Peyer's patch (tissue), 4 donors: ENCODE measurements at regions not wholly inside any gene's neighbourhood (a gene's known extent, or its start where the extent isn't known, plus 50 kb on each side); places are given as distances from the start of the nearest gene placed in this dataset.

ENCODE experiments used
- DNase-seq, 3 donors: peaks; one replicate each; pipeline ENCODE4 v3.0.0-alpha.2; 2017 to 2019
- H3K27ac ChIP-seq, 4 donors: fragments of 200-600 bp; sonication (generic); one replicate each; pipeline ENCODE4 v1.5.1; 2016 to 2019
- H3K27me3 ChIP-seq, 2 donors: fragments of 200-600 bp; sonication (generic); one replicate each; pipeline ENCODE4 v1.5.1; 2019
- H3K36me3 ChIP-seq, 3 donors: fragments of 200-600 bp; sonication (generic); one replicate each; pipeline ENCODE4 v1.5.1; 2016 to 2019
- H3K4me1 ChIP-seq, 4 donors: fragments of 200-600 bp; sonication (generic); one replicate each; pipeline ENCODE4 v1.5.1; 2016 to 2019
- H3K4me3 ChIP-seq, 4 donors: fragments of 200-600 bp; sonication (generic); 1 replicate in 3 of 4; 2 replicates in 1 of 4; pipeline ENCODE4 v1.5.1; 2016 to 2019; ENCODE audit warnings: mild to moderate bottlenecking in 1 of 4
- H3K9me3 ChIP-seq, 4 donors: fragments of 200-600 bp; sonication (generic); one replicate each; pipeline ENCODE4 v1.5.1; 2016 to 2019; ENCODE audit warnings: mild to moderate bottlenecking in 1 of 4
- POLR2A ChIP-seq, 2 donors: fragments of 450-650 bp; IDR thresholded peaks; one replicate each; pipeline ENCODE4 v1.5.1; 2017; ENCODE audit warnings: antibody characterized with exemption in 2 of 2, mild to moderate bottlenecking in 2 of 2, moderate library complexity in 2 of 2
- TF ChIP-seq, protein P1 (sequence below), 6 experiments: fragments of 450-650 bp in 4 of 6; fragments of 200-600 bp in 2 of 6; sonication (generic) in 1 of 6; IDR thresholded peaks; one replicate each; pipeline ENCODE4 v1.5.1; 2017 to 2019; ENCODE audit warnings: antibody characterized with exemption in 6 of 6, mild to moderate bottlenecking in 3 of 6, moderate library complexity in 1 of 6

DNA sequence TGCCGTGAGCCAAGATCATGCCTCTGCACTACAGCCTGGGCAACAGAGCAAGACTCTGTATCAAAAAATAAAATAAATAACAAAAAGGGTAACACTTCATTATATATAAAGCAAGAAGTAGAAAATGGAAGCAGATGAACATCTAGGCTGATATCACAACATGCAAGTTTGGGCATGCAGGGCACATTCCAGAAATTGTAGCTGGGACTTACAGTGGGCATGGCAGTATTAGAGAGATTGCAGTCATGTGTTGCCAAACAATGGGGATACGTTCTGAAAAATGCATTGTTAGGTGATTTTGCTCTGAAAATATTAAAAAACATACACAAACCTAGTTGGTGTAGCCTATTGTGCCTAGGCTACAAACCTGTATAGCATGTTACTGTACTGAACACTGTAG lies 441.0 kb upstream of the PRMT6 start:
- DNase-seq = no peak
- no peak overlapping the region for H3K4me3 ChIP-seq
- H3K36me3 ChIP-seq = no peaks in the 10 kb centered on the region
- TF ChIP-seq, protein P1, sequence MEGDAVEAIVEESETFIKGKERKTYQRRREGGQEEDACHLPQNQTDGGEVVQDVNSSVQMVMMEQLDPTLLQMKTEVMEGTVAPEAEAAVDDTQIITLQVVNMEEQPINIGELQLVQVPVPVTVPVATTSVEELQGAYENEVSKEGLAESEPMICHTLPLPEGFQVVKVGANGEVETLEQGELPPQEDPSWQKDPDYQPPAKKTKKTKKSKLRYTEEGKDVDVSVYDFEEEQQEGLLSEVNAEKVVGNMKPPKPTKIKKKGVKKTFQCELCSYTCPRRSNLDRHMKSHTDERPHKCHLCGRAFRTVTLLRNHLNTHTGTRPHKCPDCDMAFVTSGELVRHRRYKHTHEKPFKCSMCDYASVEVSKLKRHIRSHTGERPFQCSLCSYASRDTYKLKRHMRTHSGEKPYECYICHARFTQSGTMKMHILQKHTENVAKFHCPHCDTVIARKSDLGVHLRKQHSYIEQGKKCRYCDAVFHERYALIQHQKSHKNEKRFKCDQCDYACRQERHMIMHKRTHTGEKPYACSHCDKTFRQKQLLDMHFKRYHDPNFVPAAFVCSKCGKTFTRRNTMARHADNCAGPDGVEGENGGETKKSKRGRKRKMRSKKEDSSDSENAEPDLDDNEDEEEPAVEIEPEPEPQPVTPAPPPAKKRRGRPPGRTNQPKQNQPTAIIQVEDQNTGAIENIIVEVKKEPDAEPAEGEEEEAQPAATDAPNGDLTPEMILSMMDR (IDR thresholded peaks at IDR 0.05) = no peak
- no peaks in the 10 kb centered on the region for H3K9me3 ChIP-seq
- H3K27me3 ChIP-seq = no peaks in the 10 kb centered on the region
- no peaks in the 10 kb centered on the region for H3K4me1 ChIP-seq
- H3K27ac ChIP-seq = no peak overlapping the region

DNA sequence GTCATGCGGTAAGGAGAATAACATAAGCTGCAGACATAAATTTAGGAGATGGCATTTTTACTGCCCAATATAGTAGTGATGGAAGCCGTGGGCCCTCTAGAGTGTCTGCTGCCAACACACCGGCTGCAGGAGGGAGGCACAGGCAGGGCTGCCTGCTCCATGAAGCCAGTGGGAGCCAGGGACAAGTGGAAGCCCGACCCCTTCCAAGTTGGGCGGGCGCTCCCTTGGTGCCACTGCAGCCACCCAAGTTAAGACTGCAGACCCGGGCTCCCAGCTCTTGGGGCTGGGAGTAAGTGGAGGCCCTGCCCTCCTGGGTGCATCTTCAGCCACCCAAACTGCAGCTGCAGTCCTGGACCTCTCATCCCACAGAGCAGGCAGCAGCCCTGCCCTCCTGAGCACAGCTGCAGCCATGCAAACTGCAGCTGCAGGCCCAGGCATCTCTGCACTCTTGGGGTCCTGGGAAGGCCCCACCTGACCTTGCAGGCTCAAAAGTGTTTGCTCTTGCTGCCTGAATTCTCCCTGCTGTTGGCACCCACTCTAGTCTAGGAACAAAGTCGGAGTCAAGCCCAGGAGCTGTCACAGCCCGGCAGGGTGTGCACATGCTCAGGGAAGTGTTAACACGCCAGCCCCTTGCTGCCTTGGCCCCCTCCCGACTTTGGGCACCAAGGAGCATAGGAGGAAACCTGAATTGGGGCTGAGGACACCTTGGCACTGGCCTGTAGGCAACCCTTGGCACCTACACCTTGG lies 437.2 kb upstream of the PRMT6 start:
- Histone ChIP-seq H3K4me3 (no peak overlapping the region), H3K27ac (no peak overlapping the region), H3K9me3 (no peaks in the 10 kb centered on the region), H3K27me3 (no peaks in the 10 kb centered on the region), H3K4me1 (no peaks in the 10 kb centered on the region), H3K36me3 (no peaks in the 10 kb centered on the region)
- TF ChIP-seq, protein P1 (IDR thresholded peaks at IDR 0.05) = no peak
- TF ChIP-seq POLR2A (IDR thresholded peaks at IDR 0.05) = no peak
- no peak for DNase-seq

DNA sequence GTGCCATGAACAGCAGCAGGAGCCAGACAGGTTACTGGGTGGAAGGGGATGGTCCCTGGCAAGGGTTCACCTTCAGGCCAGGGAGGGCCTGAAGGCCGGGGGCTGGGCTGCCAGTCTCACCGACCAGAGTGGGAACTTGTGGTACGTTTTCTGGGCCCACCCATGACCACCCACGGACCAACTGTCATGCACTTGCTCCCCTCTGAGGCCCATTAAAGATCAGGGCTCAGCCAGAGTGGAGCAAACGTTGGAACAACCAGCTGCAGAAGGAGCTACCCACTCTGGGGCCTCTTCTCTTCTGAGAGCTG lies 436.7 kb upstream of the PRMT6 start:
- no peak for DNase-seq
- H3K4me3 ChIP-seq = no peak overlapping the region
- H3K9me3 ChIP-seq = no peaks in the 10 kb centered on the region
- no peak overlapping the region for H3K27ac ChIP-seq
- no peaks in the 10 kb centered on the region for H3K36me3 ChIP-seq
- no peaks in the 10 kb centered on the region for H3K4me1 ChIP-seq
- TF ChIP-seq, protein P1 (IDR thresholded peaks at IDR 0.05) = no peak
- TF ChIP-seq POLR2A (IDR thresholded peaks at IDR 0.05) = no peak
- no peaks in the 10 kb centered on the region for H3K27me3 ChIP-seq

DNA sequence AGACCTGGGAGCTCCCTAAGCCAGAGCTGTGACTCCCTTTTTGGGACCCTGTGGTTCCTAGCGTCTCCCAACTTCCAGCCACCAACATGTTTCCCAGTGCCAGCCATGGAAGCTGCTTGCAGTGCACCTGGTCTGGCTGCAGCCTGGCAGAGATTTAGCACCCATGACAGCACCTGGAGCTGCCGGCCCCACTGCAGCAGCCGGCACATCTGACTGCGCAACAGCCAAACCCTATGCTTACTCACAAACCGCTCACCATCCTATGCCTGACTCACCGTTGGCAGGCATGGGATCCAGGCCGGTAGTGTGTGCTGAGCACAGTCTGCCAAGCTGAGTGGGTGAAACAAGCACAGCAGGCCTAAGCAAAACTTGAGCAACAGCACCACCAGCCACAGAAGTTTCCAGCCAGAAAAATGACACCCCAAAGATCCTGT lies 435.9 kb upstream of the PRMT6 start:
- Histone ChIP-seq H3K27me3 (no peaks in the 10 kb centered on the region), H3K36me3 (no peaks in the 10 kb centered on the region), H3K27ac (no peak overlapping the region), H3K9me3 (no peaks in the 10 kb centered on the region), H3K4me3 (no peak overlapping the region), H3K4me1 (no peaks in the 10 kb centered on the region)
- TF ChIP-seq, protein P1 (IDR thresholded peaks at IDR 0.05) = no peak
- TF ChIP-seq POLR2A (IDR thresholded peaks at IDR 0.05) = no peak
- DNase-seq = no peak

DNA sequence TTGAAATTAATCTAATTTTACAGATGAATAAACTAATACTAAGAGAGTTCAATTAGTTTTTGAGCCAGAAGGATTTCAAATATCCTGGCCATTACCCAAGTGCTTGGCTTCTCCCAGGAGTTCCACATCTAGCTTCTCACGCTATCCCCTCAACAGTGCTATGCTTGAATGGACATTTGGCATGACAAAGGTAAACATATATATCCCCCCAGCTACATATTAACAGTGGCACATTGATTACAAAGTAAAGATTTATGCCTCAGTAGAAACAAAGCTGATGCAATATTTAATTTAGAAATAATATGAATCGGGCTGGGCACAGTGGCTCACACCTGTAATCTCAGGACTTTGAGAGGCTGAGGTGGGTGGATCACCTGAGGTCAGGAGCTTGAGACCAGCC lies 434.6 kb upstream of the PRMT6 start:
- Histone ChIP-seq H3K4me1 (no peaks in the 10 kb centered on the region), H3K4me3 (no peak overlapping the region), H3K27ac (no peak overlapping the region), H3K27me3 (no peaks in the 10 kb centered on the region), H3K36me3 (no peaks in the 10 kb centered on the region), H3K9me3 (no peaks in the 10 kb centered on the region)
- DNase-seq = no peak
- TF ChIP-seq, protein P1 (IDR thresholded peaks at IDR 0.05) = no peak
- no peak for TF ChIP-seq POLR2A (IDR thresholded peaks at IDR 0.05)

DNA sequence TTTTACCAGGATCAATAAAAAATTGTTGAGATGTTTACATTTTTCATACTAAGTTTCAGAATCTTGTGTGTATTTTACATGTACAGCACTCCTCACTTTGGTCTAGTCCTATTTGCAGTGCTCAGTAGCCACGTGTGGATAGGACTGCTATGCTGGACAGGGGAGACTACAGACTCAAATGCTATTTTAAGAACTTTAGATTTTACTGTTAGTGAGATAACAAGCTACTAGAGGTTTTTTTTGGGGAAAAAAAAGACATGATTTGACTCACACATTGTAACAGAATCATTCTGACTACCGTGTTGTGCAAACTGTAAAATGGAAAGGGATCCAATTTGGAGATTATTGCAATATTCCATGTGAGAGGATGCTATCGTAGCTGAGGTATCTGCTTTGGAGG lies 418.9 kb upstream of the PRMT6 start:
- TF ChIP-seq POLR2A (IDR thresholded peaks at IDR 0.05) = no peak
- TF ChIP-seq, protein P1 (IDR thresholded peaks at IDR 0.05) = no peak
- no peak overlapping the region for H3K27ac ChIP-seq
- H3K9me3 ChIP-seq = no peaks in the 10 kb centered on the region
- H3K36me3 ChIP-seq = no peaks in the 10 kb centered on the region
- H3K4me3 ChIP-seq = no peak overlapping the region
- no peak for DNase-seq
- no peaks in the 10 kb centered on the region for H3K4me1 ChIP-seq
- no peaks in the 10 kb centered on the region for H3K27me3 ChIP-seq
